ENCODE measurements at regions not wholly inside any gene's neighbourhood (a gene's known extent, or its start where the extent isn't known, plus 50 kb on each side); places are given as distances from the start of the nearest gene placed in this dataset.

DNA sequence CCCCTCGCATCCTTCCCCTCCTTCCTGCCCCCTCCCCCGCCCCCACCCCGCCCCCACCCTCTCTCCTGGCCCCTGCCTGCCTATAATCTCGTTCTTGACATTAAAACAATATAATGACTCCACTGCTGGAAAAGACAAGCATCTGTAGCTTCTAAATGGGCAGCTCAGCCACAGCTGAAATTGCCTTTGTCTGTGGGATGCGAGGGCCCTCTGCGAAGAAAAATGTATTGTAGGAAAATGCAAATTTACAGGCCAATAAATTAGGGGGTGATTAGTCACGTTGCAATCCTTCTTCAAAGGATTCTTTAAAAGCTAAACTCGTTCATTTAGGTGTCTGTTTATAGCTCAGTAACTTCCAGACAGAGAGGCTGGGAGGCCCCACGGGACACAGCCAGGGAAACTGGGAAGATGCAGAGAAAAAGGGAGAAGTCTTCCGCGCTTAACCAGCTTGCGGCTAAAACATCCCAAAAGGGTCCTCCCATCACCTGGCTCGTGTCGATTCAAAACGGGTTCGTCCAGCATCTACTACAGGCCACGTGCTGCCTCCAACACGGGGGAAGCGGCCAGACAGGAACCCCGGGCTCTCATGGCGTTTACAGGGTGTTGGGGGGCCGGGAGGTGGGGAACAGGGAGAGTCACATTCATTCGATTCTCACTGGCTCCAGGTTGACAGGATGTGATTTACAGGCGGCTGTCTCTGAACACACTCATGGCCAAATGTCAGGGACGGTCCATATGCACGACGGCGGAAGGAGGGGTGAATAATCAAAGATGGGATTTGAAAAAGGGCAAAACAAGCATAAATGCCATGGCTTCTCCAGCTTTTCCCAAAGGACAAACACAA is 100.5 kb upstream of the ZBTB40 start:
- H3K27me3 ChIP-seq (ENCODE audit: control insufficient read depth in 2 of 2, insufficient read depth in 1 of 2, low read length in 1 of 2): peaks cover 20 to 52% of the 10 kb centered on the region in 2 donors
- no peaks in the 10 kb centered on the region for H3K9me3 ChIP-seq (ENCODE audit: control insufficient read depth in 2 of 2, insufficient read depth in 1 of 2, low read length in 1 of 2)
- no peak for DNase-seq (ENCODE audit: low read depth in 6 of 9, low spot score in 9 of 9)
- 9% methylated on average over 28 of the region's 28 CpGs for WGBS
- H3K4me3 ChIP-seq (ENCODE audit: low read length in 2 of 2): no peak overlapping the region
- H3K27ac ChIP-seq (ENCODE audit: low read depth in 1 of 2, low read length in 1 of 2): no peak overlapping the region
- no peaks in the 10 kb centered on the region for H3K4me1 ChIP-seq (ENCODE audit: control insufficient read depth in 2 of 2, insufficient read depth in 2 of 2, low read length in 2 of 2)
- no peaks in the 10 kb centered on the region for H3K36me3 ChIP-seq (ENCODE audit: control insufficient read depth in 2 of 2, insufficient read depth in 2 of 2, low read length in 1 of 2)

DNA sequence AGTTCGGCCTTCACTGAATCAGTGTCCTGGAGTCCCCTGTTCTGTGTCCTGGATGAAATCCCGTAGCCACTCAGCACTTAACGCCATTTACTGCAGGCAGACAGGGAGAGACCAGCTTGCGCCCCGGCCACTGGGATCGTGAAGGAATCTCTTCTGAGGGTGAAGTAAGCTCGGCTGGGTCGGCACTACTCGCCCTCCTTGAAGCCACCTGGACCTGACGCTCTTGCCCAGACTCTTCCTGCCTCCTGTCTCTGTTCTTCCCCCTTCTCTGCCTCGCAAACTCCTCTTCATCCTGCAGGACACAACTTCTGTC is 99.9 kb upstream of the ZBTB40 start:
- peaks cover 20 to 50% of the 10 kb centered on the region in 2 donors for H3K27me3 ChIP-seq (ENCODE audit: control insufficient read depth in 2 of 2, insufficient read depth in 1 of 2, low read length in 1 of 2)
- H3K27ac ChIP-seq (ENCODE audit: low read depth in 1 of 2, low read length in 1 of 2): no peak overlapping the region
- H3K4me1 ChIP-seq (ENCODE audit: control insufficient read depth in 2 of 2, insufficient read depth in 2 of 2, low read length in 2 of 2): no peaks in the 10 kb centered on the region
- H3K9me3 ChIP-seq (ENCODE audit: control insufficient read depth in 2 of 2, insufficient read depth in 1 of 2, low read length in 1 of 2): no peaks in the 10 kb centered on the region
- H3K4me3 ChIP-seq (ENCODE audit: low read length in 2 of 2): no peak overlapping the region
- DNase-seq (ENCODE audit: low read depth in 6 of 9, low spot score in 9 of 9): no peak
- no peaks in the 10 kb centered on the region for H3K36me3 ChIP-seq (ENCODE audit: control insufficient read depth in 2 of 2, insufficient read depth in 2 of 2, low read length in 1 of 2)
- WGBS: 31% methylated on average over 11 of the region's 11 CpGs

- no peaks in the 10 kb centered on the region for H3K36me3 ChIP-seq (ENCODE audit: control insufficient read depth in 2 of 2, insufficient read depth in 2 of 2, low read length in 1 of 2)
- H3K4me3 ChIP-seq (ENCODE audit: low read length in 2 of 2): no peak overlapping the region
- H3K4me1 ChIP-seq (ENCODE audit: control insufficient read depth in 2 of 2, insufficient read depth in 2 of 2, low read length in 2 of 2): no peaks in the 10 kb centered on the region
- H3K27me3 ChIP-seq (ENCODE audit: control insufficient read depth in 2 of 2, insufficient read depth in 1 of 2, low read length in 1 of 2): peaks cover 20 to 49% of the 10 kb centered on the region in 2 donors
- no peak for DNase-seq (ENCODE audit: low read depth in 6 of 9, low spot score in 9 of 9)
- 92% methylated on average over 6 of the region's 6 CpGs for WGBS
- no peaks in the 10 kb centered on the region for H3K9me3 ChIP-seq (ENCODE audit: control insufficient read depth in 2 of 2, insufficient read depth in 1 of 2, low read length in 1 of 2)
- no peak overlapping the region for H3K27ac ChIP-seq (ENCODE audit: low read depth in 1 of 2, low read length in 1 of 2)
These were observed 99.3 kb upstream of the ZBTB40 start for GRCh38 chr1:22352355-22352754.

DNA sequence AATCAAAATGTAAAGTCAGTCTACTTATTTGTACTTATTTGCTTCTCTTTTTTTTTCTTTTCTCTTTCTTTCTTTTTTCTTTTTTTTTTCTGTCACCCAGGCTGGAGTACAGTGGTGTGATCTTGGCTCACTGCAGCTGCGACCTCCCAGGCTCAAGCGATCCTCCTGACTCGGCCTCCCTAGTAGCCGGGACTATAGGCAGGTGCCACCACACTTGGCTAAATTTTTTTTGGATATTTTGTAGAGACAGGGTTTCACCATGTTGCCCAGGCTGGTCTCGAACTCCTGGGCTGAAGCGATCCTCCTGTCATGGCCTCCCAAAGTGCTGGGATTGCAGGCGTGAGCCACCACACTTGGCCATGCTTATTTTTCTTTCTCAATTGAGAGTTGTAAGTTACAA is 98.8 kb upstream of the ZBTB40 start:
- Histone ChIP-seq H3K4me3 (ENCODE audit: low read length in 2 of 2) (no peak overlapping the region), H3K27ac (ENCODE audit: low read depth in 1 of 2, low read length in 1 of 2) (no peak overlapping the region), H3K36me3 (ENCODE audit: control insufficient read depth in 2 of 2, insufficient read depth in 2 of 2, low read length in 1 of 2) (no peaks in the 10 kb centered on the region), H3K4me1 (ENCODE audit: control insufficient read depth in 2 of 2, insufficient read depth in 2 of 2, low read length in 2 of 2) (no peaks in the 10 kb centered on the region), H3K9me3 (ENCODE audit: control insufficient read depth in 2 of 2, insufficient read depth in 1 of 2, low read length in 1 of 2) (no peaks in the 10 kb centered on the region), H3K27me3 (ENCODE audit: control insufficient read depth in 2 of 2, insufficient read depth in 1 of 2, low read length in 1 of 2) (peaks cover 20 to 47% of the 10 kb centered on the region in 2 donors)
- no peak for DNase-seq (ENCODE audit: low read depth in 6 of 9, low spot score in 9 of 9)
- 97% methylated on average over 7 of the region's 7 CpGs for WGBS

- 91% methylated on average over 4 of the region's 4 CpGs for WGBS
- H3K27me3 ChIP-seq (ENCODE audit: control insufficient read depth in 2 of 2, insufficient read depth in 1 of 2, low read length in 1 of 2): no peaks in the 10 kb centered on the region
- DNase-seq (ENCODE audit: low read depth in 6 of 9, low spot score in 9 of 9): no peak
These were observed 92.2 kb upstream of the ZBTB40 start for GRCh38 chr1:22359427-22359826.

GRCh38 chr1:22362626-22363402 is 88.8 kb upstream of the ZBTB40 start:
- DNase-seq (ENCODE audit: low read depth in 6 of 9, low spot score in 9 of 9): no peak
- WGBS: 87% methylated on average over 6 of the region's 6 CpGs
- H3K27me3 ChIP-seq (ENCODE audit: control insufficient read depth in 2 of 2, insufficient read depth in 1 of 2, low read length in 1 of 2): no peaks in the 10 kb centered on the region

More at GRCh38 chr1:22359427-22359826, 92.2 kb upstream of the ZBTB40 start:
- H3K27ac ChIP-seq (ENCODE audit: low read depth in 1 of 2, low read length in 1 of 2): no peak overlapping the region
- H3K36me3 ChIP-seq (ENCODE audit: control insufficient read depth in 2 of 2, insufficient read depth in 2 of 2, low read length in 1 of 2): no peaks in the 10 kb centered on the region
- H3K9me3 ChIP-seq (ENCODE audit: control insufficient read depth in 2 of 2, insufficient read depth in 1 of 2, low read length in 1 of 2): no peaks in the 10 kb centered on the region
- no peak overlapping the region for H3K4me3 ChIP-seq (ENCODE audit: low read length in 2 of 2)
- no peaks in the 10 kb centered on the region for H3K4me1 ChIP-seq (ENCODE audit: control insufficient read depth in 2 of 2, insufficient read depth in 2 of 2, low read length in 2 of 2)

GRCh38 chr1:22363403-22364325 is 88.0 kb upstream of the ZBTB40 start:
- WGBS: 83% methylated on average over 13 of the region's 13 CpGs
- no peaks in the 10 kb centered on the region for H3K9me3 ChIP-seq (ENCODE audit: control insufficient read depth in 2 of 2, insufficient read depth in 1 of 2, low read length in 1 of 2)
- DNase-seq (ENCODE audit: low read depth in 6 of 9, low spot score in 9 of 9): no peak
- H3K27ac ChIP-seq (ENCODE audit: low read depth in 1 of 2, low read length in 1 of 2): no peak overlapping the region
- no peaks in the 10 kb centered on the region for H3K27me3 ChIP-seq (ENCODE audit: control insufficient read depth in 2 of 2, insufficient read depth in 1 of 2, low read length in 1 of 2)
- H3K4me3 ChIP-seq (ENCODE audit: low read length in 2 of 2): no peak overlapping the region
- H3K36me3 ChIP-seq (ENCODE audit: control insufficient read depth in 2 of 2, insufficient read depth in 2 of 2, low read length in 1 of 2): no peaks in the 10 kb centered on the region
- no peaks in the 10 kb centered on the region for H3K4me1 ChIP-seq (ENCODE audit: control insufficient read depth in 2 of 2, insufficient read depth in 2 of 2, low read length in 2 of 2)

More at GRCh38 chr1:22362626-22363402, 88.8 kb upstream of the ZBTB40 start:
- no peaks in the 10 kb centered on the region for H3K9me3 ChIP-seq (ENCODE audit: control insufficient read depth in 2 of 2, insufficient read depth in 1 of 2, low read length in 1 of 2)
- no peaks in the 10 kb centered on the region for H3K4me1 ChIP-seq (ENCODE audit: control insufficient read depth in 2 of 2, insufficient read depth in 2 of 2, low read length in 2 of 2)
- H3K4me3 ChIP-seq (ENCODE audit: low read length in 2 of 2): no peak overlapping the region
- no peaks in the 10 kb centered on the region for H3K36me3 ChIP-seq (ENCODE audit: control insufficient read depth in 2 of 2, insufficient read depth in 2 of 2, low read length in 1 of 2)
- H3K27ac ChIP-seq (ENCODE audit: low read depth in 1 of 2, low read length in 1 of 2): no peak overlapping the region

GRCh38 chr1:22364326-22364650 is 87.4 kb upstream of the ZBTB40 start:
- Histone ChIP-seq H3K27ac (ENCODE audit: low read depth in 1 of 2, low read length in 1 of 2) (no peak overlapping the region), H3K4me1 (ENCODE audit: control insufficient read depth in 2 of 2, insufficient read depth in 2 of 2, low read length in 2 of 2) (no peaks in the 10 kb centered on the region), H3K4me3 (ENCODE audit: low read length in 2 of 2) (no peak overlapping the region), H3K27me3 (ENCODE audit: control insufficient read depth in 2 of 2, insufficient read depth in 1 of 2, low read length in 1 of 2) (no peaks in the 10 kb centered on the region), H3K9me3 (ENCODE audit: control insufficient read depth in 2 of 2, insufficient read depth in 1 of 2, low read length in 1 of 2) (no peaks in the 10 kb centered on the region), H3K36me3 (ENCODE audit: control insufficient read depth in 2 of 2, insufficient read depth in 2 of 2, low read length in 1 of 2) (no peaks in the 10 kb centered on the region)
- 90% methylated on average over 5 of the region's 5 CpGs for WGBS
- no peak for DNase-seq (ENCODE audit: low read depth in 6 of 9, low spot score in 9 of 9)

DNA sequence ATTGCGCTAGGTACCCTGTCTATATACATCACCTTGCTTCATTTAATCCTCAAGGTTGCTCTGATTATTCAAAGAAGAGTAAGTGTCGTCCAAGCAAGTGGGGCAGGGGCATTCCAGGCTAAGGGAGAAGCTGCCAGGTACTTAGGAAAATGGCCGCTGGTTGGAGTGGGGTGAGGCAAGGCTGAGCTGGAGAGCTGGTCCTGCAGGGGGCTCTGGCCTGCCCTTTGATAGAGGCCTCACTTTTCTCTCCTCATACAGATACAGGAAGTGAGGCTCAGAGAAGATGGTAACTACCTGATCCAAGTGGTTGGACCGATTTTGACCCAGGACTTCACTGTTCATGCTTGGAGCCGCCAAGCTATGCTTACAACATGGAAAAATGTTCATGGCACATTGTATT is 86.9 kb upstream of the ZBTB40 start:
- WGBS: 90% methylated on average over 5 of the region's 5 CpGs
- Histone ChIP-seq H3K4me3 (ENCODE audit: low read length in 2 of 2) (no peak overlapping the region), H3K9me3 (ENCODE audit: control insufficient read depth in 2 of 2, insufficient read depth in 1 of 2, low read length in 1 of 2) (no peaks in the 10 kb centered on the region), H3K36me3 (ENCODE audit: control insufficient read depth in 2 of 2, insufficient read depth in 2 of 2, low read length in 1 of 2) (no peaks in the 10 kb centered on the region), H3K27me3 (ENCODE audit: control insufficient read depth in 2 of 2, insufficient read depth in 1 of 2, low read length in 1 of 2) (no peaks in the 10 kb centered on the region), H3K27ac (ENCODE audit: low read depth in 1 of 2, low read length in 1 of 2) (no peak overlapping the region), H3K4me1 (ENCODE audit: control insufficient read depth in 2 of 2, insufficient read depth in 2 of 2, low read length in 2 of 2) (no peaks in the 10 kb centered on the region)
- DNase-seq (ENCODE audit: low read depth in 6 of 9, low spot score in 9 of 9): no peak

Measured in thymus (tissue), 11 donors.